SK-N-SH (cell line): ENCODE measurements at regions not wholly inside any gene's neighbourhood (a gene's known extent, or its start where the extent isn't known, plus 50 kb on each side); places are given as distances from the start of the nearest gene placed in this dataset.

Experiments
- CTCF ChIA-PET: fragments of 300-600, 350-600 bp; formaldehyde crosslinking; extraction: SDS; loops from one replicate; lab custom pipeline; 2021; lab: Yijun Ruan, JAX
- POLR2A ChIA-PET: fragments of 350-600 bp; sonication (Branson Sonifier 250); formaldehyde crosslinking; extraction: SDS; loops from one replicate; lab custom pipeline; 2020; ENCODE audit warnings: antibody characterized with exemption, inconsistent platforms; lab: Yijun Ruan, JAX
- DNase-seq: peaks from one replicate; pipeline ENCODE4 v3.0.0; 2012
- H2AFZ ChIP-seq: fragments of 200-600 bp; sonication (generic); 2 replicates; pipeline ENCODE4 v1.8.1; 2016; ENCODE audit warnings: antibody characterized with exemption, mild to moderate bottlenecking, low read depth
- H3F3A ChIP-seq: fragments of 200-600 bp; sonication (generic); replicated peaks from 2 replicates; pipeline ENCODE3; 2016; ENCODE audit warnings: antibody characterized with exemption, mild to moderate bottlenecking; ENCODE audit not compliant: insufficient read depth
- H3K27ac ChIP-seq, 2 experiments: fragments of 200-500 bp in 1 of 2; fragments of 200-600 bp in 1 of 2; sonication (Bioruptor generic) in 1 of 2; sonication (generic), shearing (Covaris generic) in 1 of 2; 2 replicates each; pipeline versions ENCODE4 v1.5.1 to v1.6.1; 2014 to 2016; ENCODE audit warnings: low read depth in 2 of 2, inconsistent platforms in 1 of 2, low read length in 1 of 2, mild to moderate bottlenecking in 1 of 2, mixed read lengths in 1 of 2
- H3K27me3 ChIP-seq: fragments of 200-600 bp; sonication (generic), shearing (Covaris generic); 2 replicates; pipeline ENCODE4 v1.6.1; 2016; ENCODE audit warnings: mixed run types; ENCODE audit not compliant: insufficient read depth
- H3K36me3 ChIP-seq, 2 experiments: fragments of 200-500 bp in 1 of 2; fragments of 200-600 bp in 1 of 2; sonication (Bioruptor generic) in 1 of 2; sonication (generic) in 1 of 2; replicated peaks in 1 of 2; 2 replicates each; pipeline versions ENCODE3 to v1.5.1; 2014 to 2016; ENCODE audit warnings: low read length in 1 of 2, mild to moderate bottlenecking in 1 of 2; ENCODE audit not compliant: insufficient read depth in 2 of 2, control insufficient read depth in 1 of 2
- H3K4me1 ChIP-seq, 2 experiments: fragments of 200-500 bp in 1 of 2; fragments of 200-600 bp in 1 of 2; sonication (Bioruptor generic) in 1 of 2; sonication (generic), shearing (Covaris generic) in 1 of 2; 2 replicates each; pipeline versions ENCODE4 v1.5.1 to v1.6.1; 2014 to 2016; ENCODE audit warnings: low read depth in 1 of 2, low read length in 1 of 2, mixed run types in 1 of 2; ENCODE audit not compliant: insufficient read depth in 2 of 2, control insufficient read depth in 1 of 2
- H3K4me2 ChIP-seq: fragments of 200-600 bp; sonication (generic), shearing (Covaris generic); 2 replicates; pipeline ENCODE4 v1.6.1; 2017; ENCODE audit warnings: mixed run types
- H3K4me3 ChIP-seq, 2 experiments: fragments of 200-500 bp in 1 of 2; fragments of 200-600 bp in 1 of 2; sonication (Bioruptor generic) in 1 of 2; sonication (generic), shearing (Covaris generic) in 1 of 2; 2 replicates each; pipeline versions ENCODE4 v1.5.1 to v1.8.1; 2014 to 2016; ENCODE audit warnings: low read depth in 2 of 2, inconsistent platforms in 1 of 2, low read length in 1 of 2, mild to moderate bottlenecking in 1 of 2, mixed read lengths in 1 of 2, moderate library complexity in 1 of 2
- H3K79me2 ChIP-seq: fragments of 200-600 bp; sonication (generic); 2 replicates; pipeline ENCODE4 v1.8.1; 2017; ENCODE audit warnings: mild to moderate bottlenecking; ENCODE audit not compliant: insufficient read depth
- H3K9ac ChIP-seq: fragments of 200-600 bp; sonication (generic); 2 replicates; pipeline ENCODE4 v1.6.1; 2017; ENCODE audit warnings: mixed run types
- H3K9me2 ChIP-seq: fragments of 200-600 bp; sonication (generic); 2 replicates; pipeline ENCODE4 v1.6.1; 2017; ENCODE audit warnings: mixed run types
- H3K9me3 ChIP-seq: fragments of 200-600 bp; sonication (generic); 2 replicates; pipeline ENCODE4 v1.6.1; 2017; ENCODE audit warnings: mixed run types, mild to moderate bottlenecking, moderate library complexity
- H4K20me1 ChIP-seq: fragments of 200-600 bp; sonication (generic); 2 replicates; pipeline ENCODE4 v1.6.1; 2017; ENCODE audit warnings: mild to moderate bottlenecking, mixed run types; ENCODE audit not compliant: insufficient read depth
- CHD2 ChIP-seq: fragments of 150-350 bp; IDR thresholded peaks from 2 replicates; pipeline ENCODE4 v1.6.1; 2018; ENCODE audit warnings: low read length; ENCODE audit not compliant: partially characterized antibody
- ELF1 ChIP-seq: IDR thresholded peaks from 2 replicates; pipeline ENCODE4 v1.4.0; 2012
- FOXM1 ChIP-seq: IDR thresholded peaks from 2 replicates; pipeline ENCODE4 v1.4.0; 2012; ENCODE audit warnings: low read depth, mild to moderate bottlenecking
- GATA2 ChIP-seq: sonication (generic); formaldehyde crosslinking; IDR thresholded peaks from 2 replicates; pipeline ENCODE4 v1.5.0; 2020; ENCODE audit warnings: mild to moderate bottlenecking, missing genetic modification reagents
- IRF3 ChIP-seq: fragments of 150-350 bp; IDR thresholded peaks from 2 replicates; pipeline ENCODE4 v1.6.1; 2016; ENCODE audit warnings: mild to moderate bottlenecking, low read depth, low read length
- MEF2A ChIP-seq: IDR thresholded peaks from 2 replicates; pipeline ENCODE4 v1.4.0; 2012; ENCODE audit warnings: low read depth, borderline replicate concordance
- NRF1 ChIP-seq: IDR thresholded peaks from 2 replicates; pipeline ENCODE4 v1.6.1; 2012; ENCODE audit warnings: low read depth, mild to moderate bottlenecking, low read length
- REST ChIP-seq: IDR thresholded peaks from 2 replicates; pipeline ENCODE4 v1.6.1; 2012; ENCODE audit warnings: mild to moderate bottlenecking, low read depth, low read length, moderate library complexity
- RXRA ChIP-seq: IDR thresholded peaks from 2 replicates; pipeline ENCODE4 v1.4.0; 2012; ENCODE audit warnings: low read depth, mild to moderate bottlenecking, borderline replicate concordance
- USF2 ChIP-seq: fragments of 150-350 bp; IDR thresholded peaks from 2 replicates; pipeline ENCODE4 v1.6.1; 2017; ENCODE audit warnings: antibody characterized with exemption, low read length, low read depth, borderline replicate concordance
- YY1 ChIP-seq: IDR thresholded peaks from 2 replicates; pipeline ENCODE4 v1.4.0; 2012; ENCODE audit warnings: low read depth, mild to moderate bottlenecking
- WGBS: methylation state at CpG from one replicate; pipeline ENCODE4 v1.1.6; 2017; ENCODE audit warnings: low lambda C conversion rate; 5-methylcytosine and 5-hydroxymethylcytosine counted together
- TF ChIP-seq, protein P1 (sequence below): IDR thresholded peaks from 2 replicates; pipeline ENCODE4 v1.4.0; 2012; ENCODE audit warnings: low read depth, borderline replicate concordance
- TF ChIP-seq, protein P2 (sequence below): fragments of 200-600 bp; sonication (generic); IDR thresholded peaks from 2 replicates; pipeline ENCODE4 v1.6.1; 2017; ENCODE audit warnings: antibody characterized with exemption, mild to moderate bottlenecking, moderate library complexity

DNA sequence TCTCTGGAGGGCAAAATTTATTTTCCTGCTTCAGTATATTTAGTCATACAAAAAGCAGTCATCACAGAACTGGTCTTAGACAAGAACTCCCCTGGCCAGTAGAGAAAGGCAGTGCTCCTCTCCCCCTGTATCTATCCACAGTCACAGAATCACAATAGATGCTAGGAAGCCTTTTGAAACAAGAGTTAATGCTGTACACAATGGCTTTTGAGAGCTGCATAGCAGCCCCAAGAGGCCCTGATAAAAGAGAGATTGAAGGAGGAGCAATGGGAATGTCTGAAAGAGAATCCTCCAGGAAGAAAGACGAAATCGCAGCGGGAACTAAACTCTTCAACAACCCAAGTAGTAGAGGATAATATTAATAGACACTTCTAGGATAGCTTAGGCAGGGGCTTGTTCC lies 330.2 kb downstream of the RBM43 start:
- Histone ChIP-seq H3K9me3 (no peaks in the 10 kb centered on the region), H3K9ac (no peak overlapping the region), H3K27ac (no peak overlapping the region), H3F3A (no peaks in the 10 kb centered on the region), H3K27me3 (no peaks in the 10 kb centered on the region), H3K9me2 (no peaks in the 10 kb centered on the region), H3K79me2 (no peaks in the 10 kb centered on the region), H4K20me1 (no peaks in the 10 kb centered on the region), H3K4me3 (no peak overlapping the region)
- DNase-seq, result no peak
- WGBS, result 84% methylated on average over 3 of the region's 3 CpGs
- TF ChIP-seq ELF1, result no peak
- TF ChIP-seq, protein P1, sequence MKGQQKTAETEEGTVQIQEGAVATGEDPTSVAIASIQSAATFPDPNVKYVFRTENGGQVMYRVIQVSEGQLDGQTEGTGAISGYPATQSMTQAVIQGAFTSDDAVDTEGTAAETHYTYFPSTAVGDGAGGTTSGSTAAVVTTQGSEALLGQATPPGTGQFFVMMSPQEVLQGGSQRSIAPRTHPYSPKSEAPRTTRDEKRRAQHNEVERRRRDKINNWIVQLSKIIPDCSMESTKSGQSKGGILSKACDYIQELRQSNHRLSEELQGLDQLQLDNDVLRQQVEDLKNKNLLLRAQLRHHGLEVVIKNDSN, result no peak
- TF ChIP-seq NRF1, result no peak
- TF ChIP-seq, all 33 proteins: peak for 0
- Histone ChIP-seq H3K4me2 (no peak overlapping the region), H2AFZ (no peak overlapping the region), H3K36me3 (no peaks in the 10 kb centered on the region), H3K4me1 (no peaks in the 10 kb centered on the region)
- POLR2A ChIA-PET, result no interaction called here
- CTCF ChIA-PET, result no interaction called here

DNA sequence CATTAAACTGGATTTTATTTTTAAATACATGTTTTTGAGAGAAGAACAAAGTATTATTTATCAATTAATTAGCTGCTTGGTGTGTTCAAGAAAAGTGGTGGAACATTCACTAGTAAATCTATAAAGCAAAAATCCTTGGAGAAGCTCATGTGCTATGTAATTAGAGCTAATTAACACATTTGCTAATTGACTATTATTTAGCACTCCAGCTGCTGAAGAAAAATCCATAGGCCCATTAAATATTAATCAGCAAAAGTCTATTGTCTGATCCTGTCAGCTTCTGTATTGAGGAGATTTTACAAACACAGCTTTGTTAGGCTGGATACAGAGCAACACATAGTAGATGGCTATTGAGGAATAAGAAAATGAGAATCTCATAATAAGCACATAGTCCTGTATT lies 336.1 kb downstream of the RBM43 start:
- H3K4me3 ChIP-seq, result no peak overlapping the region
- no peaks in the 10 kb centered on the region for H3K36me3 ChIP-seq
- no peak overlapping the region for H3K9ac ChIP-seq
- H3K9me2 ChIP-seq, result no peaks in the 10 kb centered on the region
- no peak overlapping the region for H3K4me2 ChIP-seq
- H3K27me3 ChIP-seq, result no peaks in the 10 kb centered on the region
- CTCF ChIA-PET, result interaction anchor here (0.7 to 2.0 kb wide), 3 partner anchors 9 to 160 kb away, joined by 3 to 5 read pairs (median 3); no protein-coding TSS in a partner anchor
- H3K79me2 ChIP-seq, result no peaks in the 10 kb centered on the region
- TF ChIP-seq IRF3 (no peak), FOXM1 (no peak), CHD2 (no peak), REST (no peak), USF2 (no peak), GATA2 (no peak), YY1 (no peak), RXRA (no peak), MEF2A (no peak)
- TF ChIP-seq, protein P1, result no peak
- TF ChIP-seq, protein P2, sequence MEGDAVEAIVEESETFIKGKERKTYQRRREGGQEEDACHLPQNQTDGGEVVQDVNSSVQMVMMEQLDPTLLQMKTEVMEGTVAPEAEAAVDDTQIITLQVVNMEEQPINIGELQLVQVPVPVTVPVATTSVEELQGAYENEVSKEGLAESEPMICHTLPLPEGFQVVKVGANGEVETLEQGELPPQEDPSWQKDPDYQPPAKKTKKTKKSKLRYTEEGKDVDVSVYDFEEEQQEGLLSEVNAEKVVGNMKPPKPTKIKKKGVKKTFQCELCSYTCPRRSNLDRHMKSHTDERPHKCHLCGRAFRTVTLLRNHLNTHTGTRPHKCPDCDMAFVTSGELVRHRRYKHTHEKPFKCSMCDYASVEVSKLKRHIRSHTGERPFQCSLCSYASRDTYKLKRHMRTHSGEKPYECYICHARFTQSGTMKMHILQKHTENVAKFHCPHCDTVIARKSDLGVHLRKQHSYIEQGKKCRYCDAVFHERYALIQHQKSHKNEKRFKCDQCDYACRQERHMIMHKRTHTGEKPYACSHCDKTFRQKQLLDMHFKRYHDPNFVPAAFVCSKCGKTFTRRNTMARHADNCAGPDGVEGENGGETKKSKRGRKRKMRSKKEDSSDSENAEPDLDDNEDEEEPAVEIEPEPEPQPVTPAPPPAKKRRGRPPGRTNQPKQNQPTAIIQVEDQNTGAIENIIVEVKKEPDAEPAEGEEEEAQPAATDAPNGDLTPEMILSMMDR, result no peak
- no peak overlapping the region for H3K27ac ChIP-seq
- H3K4me1 ChIP-seq, result peaks cover 0 to 3% of the 10 kb centered on the region in 2 experiments; a peak in 1 of 4 replicates
- no peak overlapping the region for H2AFZ ChIP-seq
- POLR2A ChIA-PET, result interaction anchor here (0.6 kb wide), 1 partner anchor 222 kb away, joined by 3 read pairs; no protein-coding TSS in a partner anchor
- H3F3A ChIP-seq, result no peaks in the 10 kb centered on the region
- H4K20me1 ChIP-seq, result no peaks in the 10 kb centered on the region
- H3K9me3 ChIP-seq, result no peaks in the 10 kb centered on the region
- DNase-seq, result no peak
